Loucy (cell line): ENCODE measurements at regions not wholly inside any gene's neighbourhood (a gene's known extent, or its start where the extent isn't known, plus 50 kb on each side); places are given as distances from the start of the nearest gene placed in this dataset.

Experiments
- CTCF ChIP-seq: fragments of 200-600 bp; sonication (generic); conservative IDR thresholded peaks from 2 replicates; pipeline ENCODE4 v1.5.1; 2014; ENCODE audit warnings: mild to moderate bottlenecking, antibody characterized with exemption, low read length
- EZH2phosphoT487 ChIP-seq: fragments of 200-600 bp; IDR thresholded peaks from 2 replicates; pipeline ENCODE4 v1.6.1; 2018; ENCODE audit warnings: antibody characterized with exemption, mild to moderate bottlenecking, moderate library complexity, borderline replicate concordance

- TF ChIP-seq CTCF (no peak), EZH2phosphoT487 (no peak)
These were observed 769.0 kb upstream of the COBL start for GRCh38 chr7:52085610-52086009.
